ENCODE measurements at regions not wholly inside any gene's neighbourhood (a gene's known extent, or its start where the extent isn't known, plus 50 kb on each side); places are given as distances from the start of the nearest gene placed in this dataset.
"Not testable (repeated sequence)": the region's sequence is repeated elsewhere in the genome, so short reads cannot be mapped to it uniquely, and the experiment has no call there.

DNA sequence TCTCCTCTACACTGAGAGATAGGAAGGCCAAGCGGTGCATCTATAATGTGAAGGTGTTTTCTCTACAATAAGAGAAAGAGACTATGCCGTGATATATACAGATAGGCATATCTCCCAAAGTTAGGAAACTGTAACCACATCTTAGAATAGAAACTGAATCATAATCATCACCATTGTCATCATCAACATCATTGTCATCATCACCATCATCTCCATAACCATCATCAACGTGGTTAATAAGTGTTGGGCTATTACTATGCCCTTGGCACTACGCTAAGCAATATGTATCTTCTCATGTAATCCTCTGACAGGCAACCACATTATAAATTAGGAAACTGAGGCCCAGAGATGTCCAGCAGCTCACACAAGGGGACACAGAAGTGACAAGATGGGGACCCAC is 369.9 kb downstream of the ANAPC1 start:
- DNase-seq, result not testable (repeated sequence)

DNA sequence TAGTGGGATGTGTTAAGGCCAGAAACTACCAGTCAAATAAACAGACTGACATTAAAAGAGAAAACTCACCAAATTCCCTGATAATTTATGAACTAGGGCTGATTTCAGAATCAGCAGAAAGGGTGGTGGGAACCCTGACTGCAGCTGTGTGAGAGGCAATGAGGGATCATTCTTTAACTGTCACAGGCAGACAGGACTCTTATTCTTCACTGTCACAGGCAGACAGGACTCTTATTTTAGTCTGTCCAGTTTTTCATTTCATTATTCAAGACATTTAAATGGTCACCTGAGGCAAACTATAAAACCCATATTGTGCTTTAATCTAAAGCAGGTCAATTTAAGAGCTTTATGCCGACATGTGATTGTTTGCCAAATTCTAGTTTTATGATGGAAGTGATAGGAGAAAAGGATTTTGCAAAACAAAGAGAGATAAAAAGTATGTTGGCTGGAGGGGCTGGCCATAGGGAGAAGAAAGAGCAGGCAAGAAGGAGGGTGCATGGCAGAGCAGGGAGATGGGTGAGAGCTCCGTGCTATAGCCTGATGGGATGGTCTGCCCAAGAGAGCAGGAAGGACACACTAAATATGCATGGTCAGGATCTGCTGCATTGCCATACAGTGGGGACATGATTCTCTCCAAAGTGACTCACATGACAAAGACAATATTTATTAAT is 366.8 kb downstream of the ANAPC1 start:
- not testable (repeated sequence) for DNase-seq

DNA sequence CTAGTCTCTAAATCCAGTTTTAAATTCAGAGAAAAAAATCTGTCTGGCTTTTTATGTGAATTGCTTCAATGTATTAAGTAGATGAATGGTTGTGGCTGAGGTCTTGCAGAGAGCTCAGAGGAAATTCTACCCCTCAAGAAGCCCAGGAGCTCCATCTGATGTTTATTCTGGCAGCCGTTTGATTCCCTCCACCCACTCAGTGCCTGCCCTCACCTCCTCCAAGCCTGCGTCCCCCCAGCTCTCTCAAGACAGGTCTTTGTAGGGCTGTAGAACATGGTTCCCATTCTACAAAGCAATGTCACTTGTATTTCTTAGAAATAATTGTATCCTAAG is 366.3 kb downstream of the ANAPC1 start:
- not testable (repeated sequence) for DNase-seq

DNA sequence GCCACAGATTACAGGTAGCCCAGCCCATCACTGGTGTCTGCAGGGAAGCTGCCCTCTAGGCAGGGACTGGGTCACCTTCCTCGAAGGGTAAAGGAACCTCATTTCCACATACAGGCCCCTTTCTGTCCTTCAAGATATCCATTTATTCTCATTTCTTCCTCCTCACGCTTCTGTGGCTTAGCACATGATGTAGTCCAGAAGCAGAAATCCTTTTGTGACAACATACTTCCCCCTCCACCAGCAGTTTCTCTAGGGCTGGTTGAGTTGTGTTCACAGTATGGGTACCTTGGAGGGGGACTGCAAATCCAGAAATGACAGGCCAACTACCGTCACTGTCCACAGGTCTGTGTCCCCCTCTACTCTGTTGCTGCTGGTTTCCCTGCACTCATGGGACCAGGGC is 364.9 kb downstream of the ANAPC1 start:
- DNase-seq, result no peak

DNA sequence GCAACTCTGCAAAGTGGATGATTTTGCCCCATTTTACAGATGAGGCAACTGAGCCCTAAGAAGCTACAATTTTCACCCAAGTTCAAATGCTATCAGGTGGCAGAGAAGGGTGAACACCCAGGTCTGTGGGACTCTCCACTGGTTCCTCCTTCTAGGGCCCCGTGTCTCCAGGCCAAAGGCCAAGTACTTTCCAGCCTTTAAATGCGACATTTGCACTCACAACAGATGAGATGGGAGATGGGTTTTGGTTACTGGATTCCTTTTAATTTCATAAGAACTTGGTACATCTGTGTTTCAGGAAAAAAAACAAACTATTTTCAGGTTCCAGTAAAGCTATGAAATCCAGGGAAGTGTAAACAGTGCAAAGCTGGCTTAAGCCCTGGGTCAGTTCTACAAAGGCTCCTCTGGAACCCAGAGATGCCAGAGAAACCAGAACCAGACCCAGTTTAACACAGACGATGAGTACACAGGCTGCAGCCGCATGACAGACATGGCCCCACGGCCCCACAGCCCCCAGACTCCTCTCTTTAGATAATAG is 361.7 kb downstream of the ANAPC1 start:
- DNase-seq, result no peak

DNA sequence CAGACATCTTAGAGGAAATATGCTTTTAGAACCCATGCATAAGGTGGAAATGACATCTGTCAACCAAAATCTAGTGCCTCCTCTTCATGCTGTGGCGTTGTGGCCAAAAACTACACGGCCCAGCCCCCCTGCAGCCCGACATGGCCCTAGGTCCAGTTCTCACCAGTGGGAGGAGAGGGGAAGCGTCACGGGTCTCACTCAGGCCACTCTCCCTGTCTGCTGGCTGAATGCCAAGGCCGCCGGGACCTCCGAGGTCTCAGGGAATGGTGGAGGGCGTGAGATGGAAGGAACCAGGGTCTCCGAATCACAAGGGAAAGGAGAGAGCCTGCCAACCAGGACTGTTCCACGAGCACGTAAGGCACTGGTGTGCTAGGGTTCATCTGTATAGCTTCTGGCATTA is 361.0 kb downstream of the ANAPC1 start:
- DNase-seq, result no peak

DNA sequence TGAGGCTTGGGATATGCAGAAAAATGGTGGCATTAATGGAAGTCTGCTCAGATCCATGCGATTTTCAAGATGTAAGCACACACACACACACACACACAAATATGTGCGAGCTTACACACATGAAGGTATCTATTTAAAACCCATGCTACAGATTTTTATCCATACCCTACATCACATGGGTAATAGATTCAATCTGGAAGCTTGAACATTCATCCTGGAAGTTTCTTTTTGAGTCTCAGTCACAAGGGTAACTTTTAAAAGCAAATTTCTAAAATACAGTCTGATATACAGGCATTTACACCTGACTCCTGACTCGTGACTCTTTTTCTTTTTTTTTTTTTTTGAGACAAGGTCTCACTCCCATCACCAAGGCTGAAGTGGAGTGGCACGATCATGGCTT is 359.0 kb downstream of the ANAPC1 start:
- not testable (repeated sequence) for DNase-seq

DNA sequence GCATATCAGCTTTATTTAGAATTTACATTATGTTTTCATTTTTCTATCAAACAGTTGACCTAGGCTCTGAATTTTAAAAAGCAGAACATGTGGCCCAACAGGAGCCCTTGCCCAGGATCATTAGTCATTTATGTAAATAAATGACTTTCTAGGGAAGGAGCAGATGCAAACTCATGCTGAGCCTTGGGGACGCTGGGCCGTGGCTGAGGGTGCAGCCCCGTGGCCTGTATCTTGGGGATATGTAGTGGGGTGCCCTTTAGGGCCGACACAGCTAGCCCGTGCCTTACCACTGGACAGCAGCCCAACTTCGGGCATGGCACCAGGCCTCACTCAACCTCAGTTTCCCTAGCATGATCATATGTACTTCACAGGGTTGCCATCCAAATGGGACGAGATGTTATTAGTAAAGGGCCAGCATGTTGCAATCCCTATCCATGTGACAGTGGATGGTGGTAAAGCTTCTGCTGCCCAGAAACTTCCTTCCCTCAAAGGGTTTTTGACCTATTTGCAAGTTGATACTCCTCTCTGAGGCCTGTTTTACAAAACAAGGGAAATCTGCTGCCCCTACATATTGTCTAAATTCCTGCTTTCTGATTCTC is 357.9 kb downstream of the ANAPC1 start:
- not testable (repeated sequence) for DNase-seq

DNA sequence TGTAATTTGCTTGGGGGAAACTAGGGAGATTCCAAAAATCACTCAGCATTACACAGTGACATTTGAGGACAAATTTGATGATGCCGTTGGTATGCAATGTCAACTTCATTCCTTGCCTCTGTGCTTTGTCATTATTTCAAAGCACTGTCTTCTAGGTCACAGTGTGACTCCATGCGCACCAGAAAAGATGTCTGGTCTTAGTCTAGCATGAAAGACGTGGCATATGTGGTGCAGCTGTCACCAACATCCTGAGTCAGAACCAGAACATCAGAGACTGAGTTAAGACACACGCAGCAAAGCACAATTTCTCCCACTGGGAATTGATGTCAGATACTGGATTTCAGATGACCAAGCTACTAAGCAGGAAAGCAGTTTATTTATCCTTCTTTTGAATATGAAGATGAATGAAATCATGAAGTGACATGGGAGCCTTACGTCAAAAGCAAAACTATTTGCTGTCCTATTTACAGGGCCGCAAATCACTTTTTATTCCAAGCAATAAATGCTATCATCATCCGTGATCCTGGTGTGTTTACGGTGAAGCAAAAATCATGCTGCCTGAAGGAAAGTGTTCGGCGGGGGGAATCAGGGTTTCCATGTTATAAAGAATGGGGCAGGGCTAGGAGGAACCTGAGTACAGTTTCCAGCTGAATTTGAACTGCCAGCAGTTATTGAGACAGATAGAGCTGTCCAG is 356.1 kb downstream of the ANAPC1 start:
- not testable (repeated sequence) for DNase-seq

DNA sequence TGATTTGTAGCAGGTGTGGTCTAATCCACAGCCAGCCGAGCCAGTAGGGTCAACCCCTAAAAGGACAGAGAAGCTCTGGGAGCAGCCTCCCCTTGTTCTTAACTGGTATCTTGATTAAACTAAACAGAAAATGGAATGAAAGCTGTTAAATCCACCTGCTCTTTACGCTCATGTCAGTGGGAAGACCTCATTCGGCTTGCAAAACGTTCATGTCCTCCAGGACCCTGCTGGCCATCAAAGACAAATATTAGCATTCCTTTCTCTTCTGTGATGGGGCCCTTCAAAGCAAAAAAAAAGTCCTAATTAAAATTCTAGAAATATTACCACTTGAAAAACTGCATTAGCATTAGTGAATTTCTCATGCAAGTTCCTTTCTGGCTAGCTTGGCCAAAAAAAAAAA is 355.0 kb downstream of the ANAPC1 start:
- DNase-seq, result not testable (repeated sequence)

DNA sequence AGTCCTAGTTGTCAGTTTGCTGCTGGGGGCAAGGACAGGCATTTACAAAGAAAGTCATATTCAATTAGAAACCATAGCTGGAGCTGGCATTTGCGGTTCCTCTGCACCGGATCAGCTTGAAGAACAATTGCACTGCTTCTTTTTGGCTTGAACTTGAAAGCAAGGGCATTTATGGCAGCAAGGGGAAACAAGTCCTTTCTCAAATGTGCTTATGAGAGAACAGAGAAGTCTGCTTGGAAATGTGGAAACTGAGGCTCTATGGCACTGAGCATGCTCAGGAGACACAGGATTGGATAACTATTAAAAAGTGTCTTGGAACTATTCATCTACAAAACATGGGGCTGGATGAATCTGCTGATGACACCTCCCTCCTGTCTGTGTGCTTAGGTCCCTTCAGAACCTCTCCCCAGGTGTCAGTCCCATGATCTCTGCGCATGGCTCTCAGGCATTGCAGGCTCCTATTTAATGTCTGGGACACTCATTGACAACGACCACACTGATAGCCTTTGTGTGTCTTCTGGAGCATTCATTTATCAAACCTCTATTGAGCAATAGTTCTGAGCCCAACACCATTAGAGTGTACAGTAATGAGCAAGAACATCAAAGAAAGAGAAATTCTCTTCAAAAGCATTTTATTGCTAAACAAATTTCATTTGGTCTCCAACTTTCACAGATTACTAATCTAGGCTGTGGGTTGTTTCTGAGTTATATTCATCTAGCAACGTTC is 353.6 kb downstream of the ANAPC1 start:
- DNase-seq, result not testable (repeated sequence)

DNA sequence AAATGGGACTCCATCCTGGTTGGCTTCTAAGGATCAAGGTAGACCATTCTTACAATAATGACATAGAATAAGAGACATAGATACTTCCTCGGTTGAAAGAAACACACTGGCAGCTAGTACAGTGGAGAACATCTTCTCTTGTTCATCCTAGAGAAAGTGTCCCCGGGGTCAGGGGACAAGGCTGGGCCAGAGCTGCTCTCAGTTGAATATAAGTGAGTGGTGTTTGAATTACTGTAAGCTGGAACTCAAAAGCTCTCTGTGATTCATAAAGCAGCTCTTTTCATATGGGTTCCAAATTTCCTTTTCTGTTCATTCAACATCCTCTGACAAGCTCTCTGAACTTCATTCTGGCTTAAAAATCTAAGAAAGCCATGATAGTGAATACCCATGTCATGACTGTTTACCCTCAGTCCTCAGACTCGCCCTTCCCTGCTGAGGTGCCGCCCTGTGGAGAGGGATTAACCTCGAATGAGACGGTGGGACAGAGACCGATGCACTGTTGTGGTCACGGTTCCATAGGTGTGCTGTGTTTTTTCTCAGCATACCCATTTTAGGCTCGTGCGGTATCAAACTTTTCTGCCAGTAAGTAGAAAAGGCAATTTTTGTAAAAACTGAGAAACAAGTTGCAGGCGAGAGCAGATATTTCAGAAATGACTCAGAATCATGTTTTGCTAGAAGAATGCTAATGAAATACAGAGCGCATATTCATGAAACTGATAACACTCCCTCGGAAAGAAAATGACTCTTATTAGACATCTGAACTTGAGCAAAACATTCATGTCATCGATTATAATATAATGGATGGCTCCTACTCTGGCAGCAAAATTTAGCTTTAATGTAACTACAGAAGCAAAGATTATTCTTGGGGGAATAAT is 351.1 kb downstream of the ANAPC1 start:
- not testable (repeated sequence) for DNase-seq

DNA sequence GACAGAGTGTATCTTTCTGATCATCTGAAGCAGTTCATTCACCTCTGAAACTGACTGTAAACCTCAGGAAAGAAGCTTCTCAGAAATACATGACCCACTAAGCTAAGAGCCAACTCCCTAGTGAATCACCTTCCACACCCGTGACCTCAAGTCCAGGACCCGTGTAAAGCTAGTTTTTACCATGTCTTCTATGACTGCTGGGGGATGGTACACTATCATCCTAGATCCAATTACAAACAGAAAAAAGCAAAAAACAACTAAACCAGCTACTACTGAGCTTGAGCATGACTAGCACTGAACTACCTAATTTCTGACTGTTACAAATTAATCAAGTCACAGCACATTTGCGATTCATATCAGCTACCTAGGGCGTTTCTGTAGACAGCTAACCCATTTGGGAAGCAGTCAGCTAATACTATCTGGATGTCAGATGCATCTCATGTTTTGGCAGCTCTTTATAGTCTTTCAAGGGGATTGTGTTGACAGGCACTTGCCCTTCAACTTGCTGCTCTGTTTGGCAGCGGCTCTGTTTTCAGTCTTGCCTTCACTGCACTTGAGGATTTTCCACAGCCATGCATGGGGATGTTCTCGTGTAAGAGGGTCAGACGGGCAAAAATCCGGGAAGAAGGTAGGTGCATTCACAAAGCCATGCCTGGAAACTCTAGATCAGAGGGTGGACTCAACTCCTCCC is 350.3 kb downstream of the ANAPC1 start:
- not testable (repeated sequence) for DNase-seq

DNA sequence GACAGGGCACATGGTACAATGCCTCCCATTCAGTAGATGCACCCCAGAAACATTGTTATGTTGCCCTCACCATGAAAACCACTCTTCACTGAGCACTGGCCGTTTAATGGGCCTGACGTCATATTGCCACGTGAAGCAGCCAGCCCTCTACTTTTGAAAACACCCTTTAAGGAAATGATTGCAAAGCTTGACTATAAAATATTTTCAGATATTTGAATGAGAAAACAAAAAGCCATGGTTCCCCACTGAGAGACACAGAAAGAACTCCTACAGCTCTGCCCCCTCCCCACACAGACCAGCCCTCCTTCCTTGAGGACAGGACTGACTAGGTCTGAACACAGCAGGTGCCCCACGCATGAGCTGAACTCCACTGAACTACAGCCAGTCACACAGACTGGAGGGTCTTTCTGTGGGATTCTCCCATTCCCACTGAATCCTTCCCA is 349.1 kb downstream of the ANAPC1 start:
- DNase-seq, result no peak

DNA sequence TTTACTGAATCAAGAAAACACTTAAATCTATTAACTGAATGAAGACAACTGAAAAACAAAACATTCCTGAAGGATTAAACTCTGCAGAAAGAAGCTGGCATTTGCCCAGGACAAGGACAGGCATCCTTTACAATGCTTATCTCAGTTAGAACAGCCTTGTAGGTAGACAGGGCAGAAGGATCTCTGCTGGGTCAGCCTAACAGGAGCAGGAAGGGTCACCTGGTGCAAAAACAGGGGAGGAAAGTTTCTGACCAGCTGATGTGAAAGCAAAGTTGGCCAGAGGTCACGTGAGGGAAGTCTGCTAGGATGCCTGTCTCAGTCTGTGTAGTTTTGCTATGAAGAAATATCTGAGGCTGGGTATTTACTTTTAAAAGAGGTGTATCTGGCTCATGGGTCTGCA is 348.6 kb downstream of the ANAPC1 start:
- DNase-seq, result no peak

DNA sequence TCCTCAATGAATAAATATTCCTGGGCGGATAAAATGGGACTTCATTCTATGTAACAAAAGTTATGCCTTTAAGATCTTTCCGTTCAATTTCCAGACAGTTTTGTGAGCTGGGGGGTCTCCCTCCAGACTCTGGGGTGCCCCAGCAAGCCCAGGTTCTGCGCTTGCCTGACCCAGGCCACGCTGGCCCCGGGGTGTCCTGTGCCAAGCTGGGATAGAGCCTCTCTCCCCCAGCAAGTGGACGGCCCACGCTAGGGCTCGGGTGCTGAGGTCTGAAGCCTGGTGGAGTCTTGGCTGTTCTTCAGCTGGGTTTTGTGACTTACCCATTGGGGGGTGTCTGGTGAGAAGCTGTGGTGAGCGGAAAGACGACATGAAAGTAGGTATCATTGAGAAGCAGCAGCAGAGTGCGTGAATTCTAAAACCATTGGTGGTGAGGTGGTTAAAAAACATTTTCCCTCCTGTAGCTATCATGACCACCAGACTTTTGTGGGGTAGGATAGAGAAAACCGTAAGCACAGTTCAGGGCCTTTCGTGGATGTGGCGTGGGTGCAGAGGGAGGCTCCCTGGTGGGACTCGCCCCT is 346.8 kb downstream of the ANAPC1 start:
- DNase-seq, result no peak

DNA sequence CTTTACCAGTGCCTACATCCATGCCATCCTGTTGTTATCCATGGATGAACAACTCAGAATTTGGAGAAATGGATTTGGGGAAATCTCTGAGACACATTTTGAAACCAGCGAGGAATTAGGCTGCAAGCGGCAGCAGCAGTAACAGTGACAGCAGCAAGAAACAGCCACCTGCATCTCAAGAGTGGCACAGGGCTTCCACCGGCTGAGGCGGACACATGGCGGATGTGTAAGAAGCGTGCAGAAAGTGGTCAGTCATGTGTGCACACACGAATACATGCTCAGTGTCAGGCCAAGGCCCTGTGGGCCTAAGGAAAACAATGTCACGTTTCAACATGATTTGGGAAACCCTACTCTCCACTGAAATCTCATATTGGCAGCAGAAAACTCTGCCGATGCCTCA is 344.0 kb downstream of the ANAPC1 start:
- DNase-seq, result not testable (repeated sequence)

DNA sequence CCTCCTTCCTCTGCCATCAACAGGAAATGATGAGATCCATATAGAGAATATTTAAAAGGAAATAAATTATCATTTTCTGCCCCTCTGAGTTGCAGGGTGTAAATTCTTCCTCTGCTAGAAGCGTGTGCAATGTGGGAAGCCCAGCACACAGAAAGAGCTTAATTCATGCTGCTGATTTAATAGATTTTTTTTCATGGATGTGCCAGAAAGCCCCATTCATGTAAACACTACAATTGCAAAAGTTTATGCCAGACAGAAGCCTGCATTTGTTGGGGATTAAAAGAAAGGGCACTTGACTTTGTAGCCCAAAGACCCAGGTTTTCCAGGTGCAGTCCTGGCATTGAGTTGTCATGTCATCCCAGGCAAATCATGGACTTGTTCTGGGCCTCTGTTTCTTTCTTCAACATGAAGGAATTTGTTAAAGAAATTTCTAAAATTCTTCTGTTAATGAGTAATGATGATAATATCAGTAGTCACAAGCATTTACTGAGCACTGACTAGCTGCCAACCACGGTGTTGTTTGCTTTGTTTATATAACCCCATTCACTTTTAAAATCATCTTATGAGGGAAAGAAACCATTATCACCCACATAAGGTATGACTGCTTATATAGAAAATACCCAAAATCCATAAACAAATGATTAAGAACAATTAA is 341.7 kb downstream of the ANAPC1 start:
- DNase-seq, result not testable (repeated sequence)

DNA sequence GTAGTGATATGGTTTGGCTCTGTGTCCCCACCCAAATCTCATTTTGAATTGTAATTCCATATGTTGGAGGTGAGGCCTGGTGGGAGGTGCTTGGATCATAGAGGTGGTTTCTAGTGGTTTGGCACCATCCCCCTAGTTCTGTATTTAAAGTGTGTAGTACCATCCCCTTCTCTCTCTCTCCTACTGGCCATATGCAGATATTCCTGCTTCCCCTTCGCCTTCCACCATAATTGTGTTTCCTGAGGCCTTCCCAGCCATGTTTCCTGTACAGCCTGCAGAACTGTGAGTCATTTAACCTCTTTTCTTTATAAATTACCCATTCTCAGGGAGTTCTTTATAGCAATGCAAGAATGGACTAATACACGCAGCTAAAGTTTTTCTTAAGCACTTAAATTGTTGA is 340.0 kb downstream of the ANAPC1 start:
- not testable (repeated sequence) for DNase-seq

DNA sequence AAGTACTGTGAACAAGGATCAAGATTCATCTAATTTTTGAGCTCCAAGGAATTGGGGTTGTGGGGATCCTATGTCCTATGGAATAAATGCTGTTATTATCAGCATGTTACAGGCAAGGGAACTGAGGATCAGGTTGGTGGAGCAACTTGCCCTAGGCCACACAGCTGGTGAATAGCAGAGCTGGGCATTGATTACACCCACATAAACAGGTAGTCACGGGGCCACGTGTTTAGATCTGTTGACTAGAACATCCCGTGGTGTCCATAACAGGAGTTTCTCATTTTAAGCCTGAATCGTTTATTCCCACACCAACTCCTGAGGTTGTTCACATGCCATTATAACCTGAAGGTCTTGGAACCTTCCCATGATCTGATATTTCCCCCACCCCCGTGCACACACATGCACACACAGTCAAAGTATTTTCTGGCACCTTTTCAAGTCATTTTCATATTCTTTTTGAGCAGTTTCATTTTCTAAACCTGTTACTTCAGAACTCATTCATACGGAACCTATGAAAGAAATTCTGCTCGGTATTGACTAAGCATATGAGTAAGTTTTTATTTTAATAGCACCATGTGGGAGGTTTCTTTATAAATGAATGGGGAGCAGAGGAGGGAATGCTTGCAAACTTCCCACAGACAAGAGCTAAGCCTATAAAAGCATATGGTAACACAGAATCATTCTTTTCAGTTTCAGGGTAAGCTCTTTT is 338.1 kb downstream of the ANAPC1 start:
- not testable (repeated sequence) for DNase-seq

All from DMS153 (cell line).